ENCODE measurements at regions not wholly inside any gene's neighbourhood (a gene's known extent, or its start where the extent isn't known, plus 50 kb on each side); places are given as distances from the start of the nearest gene placed in this dataset.

GRCh38 chr6:168956884-168957730 lies 296.5 kb downstream of the THBS2 start:
- peak overlapping the region in 1 of 5 donors; percentile 46 for H3K4me3 Mint-ChIP-seq
- peak overlapping the region in 5 of 6 donors; percentile 0 to 62 (median 30) for H3K27ac Mint-ChIP-seq
- no peaks in the 10 kb centered on the region for H3K9me3 Mint-ChIP-seq
- no peaks in the 10 kb centered on the region for H3K27me3 Mint-ChIP-seq (ENCODE audit: low read depth in 3 of 3)
- peaks cover 10% of the 10 kb centered on the region in 2 donors for H3K4me1 Mint-ChIP-seq
- no peaks in the 10 kb centered on the region for H3K36me3 Mint-ChIP-seq
- DNase-seq = peak; percentile 26 to 53 (median 35)

GRCh38 chr6:168956141-168956838 lies 297.4 kb downstream of the THBS2 start:
- no peaks in the 10 kb centered on the region for H3K36me3 Mint-ChIP-seq
- peak overlapping the region; percentile 0 to 67 (median 42) for H3K27ac Mint-ChIP-seq
- H3K9me3 Mint-ChIP-seq = no peaks in the 10 kb centered on the region
- no peak for DNase-seq
- H3K4me1 Mint-ChIP-seq = peaks cover 10% of the 10 kb centered on the region in 2 donors
- H3K4me3 Mint-ChIP-seq = peak overlapping the region in 1 of 5 donors; percentile 46
- no peaks in the 10 kb centered on the region for H3K27me3 Mint-ChIP-seq (ENCODE audit: low read depth in 3 of 3)

GRCh38 chr6:168953461-168953860 lies 300.2 kb downstream of the THBS2 start:
- no peak for DNase-seq
- Mint-ChIP-seq H3K27me3 (ENCODE audit: low read depth in 3 of 3) (peaks cover 0 to 2% (median 0%) of the 10 kb centered on the region in 3 donors), H3K27ac (no peak overlapping the region), H3K4me3 (no peak overlapping the region), H3K36me3 (no peaks in the 10 kb centered on the region), H3K9me3 (no peaks in the 10 kb centered on the region), H3K4me1 (peaks cover 10% of the 10 kb centered on the region in 2 donors)

DNA sequence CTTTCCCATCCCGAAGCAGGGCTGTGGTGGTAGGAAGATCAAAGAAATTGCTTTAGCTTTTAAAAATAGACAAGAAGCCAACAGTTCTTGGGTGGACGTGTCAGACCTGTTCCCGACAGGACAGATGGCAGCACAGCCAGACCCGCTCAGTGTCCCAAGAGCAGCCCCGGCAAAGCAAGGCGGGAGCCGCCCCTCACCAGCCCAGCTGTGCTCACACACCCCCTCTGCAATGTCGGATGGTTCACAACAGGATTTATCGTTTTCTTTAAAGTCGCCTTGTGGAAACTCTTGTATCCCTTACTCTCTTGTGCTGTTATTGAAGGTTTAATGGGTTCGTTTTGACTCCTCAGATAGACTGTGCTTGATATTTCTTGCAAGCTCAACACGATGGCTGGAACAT lies 302.4 kb downstream of the THBS2 start:
- H3K36me3 Mint-ChIP-seq = no peaks in the 10 kb centered on the region
- H3K27me3 Mint-ChIP-seq (ENCODE audit: low read depth in 3 of 3) = peaks cover 0 to 5% (median 2%) of the 10 kb centered on the region in 3 donors
- H3K9me3 Mint-ChIP-seq = no peaks in the 10 kb centered on the region
- H3K4me1 Mint-ChIP-seq = peaks cover 2% of the 10 kb centered on the region in 2 donors
- DNase-seq = no peak
- no peak overlapping the region for H3K4me3 Mint-ChIP-seq
- H3K27ac Mint-ChIP-seq = no peak overlapping the region

DNA sequence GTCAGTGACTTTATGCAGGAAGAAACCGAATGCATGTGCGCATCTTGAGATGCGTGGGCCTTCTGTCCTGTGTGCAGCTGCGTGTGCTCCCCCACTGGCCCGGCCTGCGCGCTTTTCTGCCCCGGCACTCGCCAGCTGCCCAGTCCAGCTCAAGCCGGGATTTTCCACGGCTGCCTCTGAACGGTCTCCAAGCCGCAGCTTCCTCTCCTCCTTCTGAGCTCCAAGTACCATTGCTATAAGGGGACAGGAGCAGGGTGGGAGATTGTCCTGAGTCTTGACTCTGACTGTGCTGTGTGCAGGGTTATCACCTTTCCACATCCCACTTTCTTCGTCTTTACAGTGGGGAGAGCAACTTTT lies 302.8 kb downstream of the THBS2 start:
- no peaks in the 10 kb centered on the region for H3K4me1 Mint-ChIP-seq
- no peak overlapping the region for H3K4me3 Mint-ChIP-seq
- no peak overlapping the region for H3K27ac Mint-ChIP-seq
- H3K27me3 Mint-ChIP-seq (ENCODE audit: low read depth in 3 of 3) = peaks cover 0 to 5% (median 2%) of the 10 kb centered on the region in 3 donors
- H3K9me3 Mint-ChIP-seq = no peaks in the 10 kb centered on the region
- no peak for DNase-seq
- no peaks in the 10 kb centered on the region for H3K36me3 Mint-ChIP-seq

DNA sequence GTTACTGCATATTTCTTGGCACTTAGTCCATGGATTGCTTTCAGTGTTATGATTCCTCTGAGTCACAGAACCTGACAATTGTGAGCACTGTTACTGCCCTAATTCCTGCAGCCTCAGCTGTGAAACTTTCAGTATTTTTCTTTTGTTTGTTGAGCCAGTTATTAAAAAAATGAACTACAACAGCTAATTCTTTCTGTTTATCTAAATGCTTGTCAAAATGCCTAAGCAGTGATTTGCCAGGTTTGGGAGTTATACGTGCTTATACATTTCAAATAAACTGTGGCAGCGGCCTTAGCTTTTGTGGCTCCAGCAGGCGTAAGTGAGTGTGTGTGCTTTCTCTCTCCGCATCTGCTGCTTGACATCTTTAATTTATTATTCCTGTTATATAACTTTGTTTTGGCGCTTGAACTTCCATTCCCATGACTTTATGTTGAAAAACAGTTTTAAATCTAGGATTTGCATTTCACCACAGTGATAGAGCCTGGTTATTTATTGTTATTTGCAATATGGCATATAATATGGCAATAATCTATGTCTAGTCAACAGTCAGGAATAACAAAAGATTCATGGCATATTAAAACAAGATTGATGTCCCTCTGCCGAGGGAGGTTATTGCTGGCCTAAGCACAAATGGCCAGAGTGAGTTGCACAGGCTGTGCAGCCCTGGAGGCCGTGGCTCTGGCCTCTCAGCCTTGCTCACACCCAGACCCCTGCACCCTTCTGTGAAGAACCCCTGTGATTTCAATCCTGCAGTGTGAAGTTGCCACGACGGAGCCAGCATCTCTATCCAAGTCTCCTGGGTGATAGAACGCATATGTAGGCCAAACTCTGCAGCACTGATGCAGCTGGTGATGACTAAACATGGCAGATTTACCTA lies 303.4 kb downstream of the THBS2 start:
- Mint-ChIP-seq H3K27ac (no peak overlapping the region), H3K4me1 (no peaks in the 10 kb centered on the region), H3K36me3 (no peaks in the 10 kb centered on the region), H3K9me3 (no peaks in the 10 kb centered on the region), H3K4me3 (no peak overlapping the region), H3K27me3 (ENCODE audit: low read depth in 3 of 3) (peaks cover 0 to 5% (median 2%) of the 10 kb centered on the region in 3 donors)
- DNase-seq = no peak

- H3K36me3 Mint-ChIP-seq = no peaks in the 10 kb centered on the region
- H3K4me3 Mint-ChIP-seq = no peak overlapping the region
- no peak for DNase-seq
- no peaks in the 10 kb centered on the region for H3K9me3 Mint-ChIP-seq
- H3K4me1 Mint-ChIP-seq = no peaks in the 10 kb centered on the region
- H3K27ac Mint-ChIP-seq = no peak overlapping the region
- H3K27me3 Mint-ChIP-seq (ENCODE audit: low read depth in 3 of 3) = peaks cover 0 to 5% (median 2%) of the 10 kb centered on the region in 3 donors
Observed at GRCh38 chr6:168948990-168949531, 304.6 kb downstream of the THBS2 start.

DNA sequence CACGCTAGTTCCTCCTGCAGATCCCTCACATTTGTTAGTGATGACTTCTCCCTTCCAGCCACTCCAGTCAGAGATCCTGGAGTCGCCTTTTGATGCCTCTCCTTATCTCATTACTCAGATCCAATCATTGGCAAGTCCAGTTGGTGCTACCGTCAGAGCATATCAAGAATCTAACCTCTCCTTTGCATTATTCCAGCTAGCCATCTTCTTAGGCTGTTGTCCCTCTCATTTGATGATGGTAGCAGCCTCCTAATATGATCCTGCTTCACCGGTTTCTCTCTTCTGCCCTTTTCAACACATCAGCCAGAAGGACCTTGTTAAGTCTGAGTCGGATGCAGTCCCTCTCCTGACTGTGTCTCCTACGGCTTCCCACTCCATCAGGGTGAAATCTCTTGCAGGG lies 305.6 kb downstream of the THBS2 start:
- no peak overlapping the region for H3K27ac Mint-ChIP-seq
- H3K4me3 Mint-ChIP-seq = no peak overlapping the region
- peaks cover 0 to 5% (median 2%) of the 10 kb centered on the region in 3 donors for H3K27me3 Mint-ChIP-seq (ENCODE audit: low read depth in 3 of 3)
- H3K4me1 Mint-ChIP-seq = no peaks in the 10 kb centered on the region
- H3K9me3 Mint-ChIP-seq = no peaks in the 10 kb centered on the region
- H3K36me3 Mint-ChIP-seq = no peaks in the 10 kb centered on the region
- no peak for DNase-seq

DNA sequence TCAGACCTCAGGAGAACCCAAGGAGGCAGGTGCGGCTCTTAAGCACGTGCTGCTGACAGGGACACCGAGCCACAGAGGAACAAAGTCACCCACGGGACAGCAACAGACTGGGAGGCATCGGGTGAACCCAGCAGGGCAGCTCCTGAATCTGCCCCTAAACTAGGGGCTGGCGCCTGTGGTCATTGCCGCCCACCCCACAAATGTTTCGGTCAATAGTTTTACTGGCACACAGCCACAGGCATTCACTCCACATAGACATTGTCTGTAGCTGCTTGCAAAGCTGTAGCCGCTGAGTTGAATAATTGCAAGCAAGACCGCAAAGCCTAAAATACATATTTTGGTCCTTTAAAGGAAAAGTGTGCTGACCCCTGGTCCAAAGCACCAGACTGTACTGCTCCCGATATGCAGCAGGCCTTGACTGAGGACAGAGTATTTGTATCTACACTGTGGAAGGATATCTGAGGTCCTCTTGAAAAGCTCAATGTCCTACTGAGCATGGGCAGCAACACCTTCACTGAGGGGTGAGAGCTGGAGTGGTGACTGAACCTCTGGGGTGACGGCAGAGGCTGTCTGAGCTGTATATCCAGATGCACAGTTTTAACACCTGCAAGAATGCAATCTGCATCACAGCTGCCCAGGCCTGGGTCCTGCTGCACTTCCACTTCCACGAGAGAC lies 310.3 kb downstream of the THBS2 start:
- Mint-ChIP-seq H3K36me3 (no peaks in the 10 kb centered on the region), H3K4me3 (no peak overlapping the region), H3K4me1 (no peaks in the 10 kb centered on the region), H3K27me3 (ENCODE audit: low read depth in 3 of 3) (peaks cover 4 to 8% (median 6%) of the 10 kb centered on the region in 3 donors), H3K27ac (no peak overlapping the region), H3K9me3 (no peaks in the 10 kb centered on the region)
- DNase-seq = no peak

- no peaks in the 10 kb centered on the region for H3K9me3 Mint-ChIP-seq
- H3K36me3 Mint-ChIP-seq = no peaks in the 10 kb centered on the region
- DNase-seq = no peak
- H3K4me1 Mint-ChIP-seq = no peaks in the 10 kb centered on the region
- H3K27me3 Mint-ChIP-seq (ENCODE audit: low read depth in 3 of 3) = peaks cover 4 to 6% (median 5%) of the 10 kb centered on the region in 3 donors
- peak overlapping the region in 1 of 6 donors; percentile 44 for H3K27ac Mint-ChIP-seq
- H3K4me3 Mint-ChIP-seq = no peak overlapping the region
Observed at GRCh38 chr6:168942646-168943045, 311.0 kb downstream of the THBS2 start.

DNA sequence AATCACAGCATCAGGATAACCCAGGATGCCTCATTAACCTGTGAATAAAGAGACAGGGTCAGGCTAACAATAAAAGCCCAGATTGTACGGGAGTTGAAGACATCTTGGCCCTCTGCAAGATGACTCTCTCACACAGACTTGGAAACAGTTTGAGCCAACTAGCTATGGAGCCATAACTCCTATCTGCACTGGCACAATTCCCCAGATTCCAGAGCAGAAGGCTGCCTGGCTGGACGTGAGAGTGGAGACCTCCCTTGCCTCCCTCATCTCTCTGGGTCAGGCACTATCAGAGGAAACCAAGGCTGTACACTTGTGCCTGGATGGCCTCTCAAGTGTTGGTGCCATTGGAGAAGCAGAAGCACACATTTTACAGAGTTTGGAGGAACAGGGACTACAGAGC lies 312.6 kb downstream of the THBS2 start:
- Mint-ChIP-seq H3K36me3 (no peaks in the 10 kb centered on the region), H3K27me3 (ENCODE audit: low read depth in 3 of 3) (peaks cover 5 to 7% (median 6%) of the 10 kb centered on the region in 3 donors), H3K4me1 (no peaks in the 10 kb centered on the region), H3K9me3 (no peaks in the 10 kb centered on the region), H3K27ac (no peak overlapping the region), H3K4me3 (no peak overlapping the region)
- no peak for DNase-seq

DNA sequence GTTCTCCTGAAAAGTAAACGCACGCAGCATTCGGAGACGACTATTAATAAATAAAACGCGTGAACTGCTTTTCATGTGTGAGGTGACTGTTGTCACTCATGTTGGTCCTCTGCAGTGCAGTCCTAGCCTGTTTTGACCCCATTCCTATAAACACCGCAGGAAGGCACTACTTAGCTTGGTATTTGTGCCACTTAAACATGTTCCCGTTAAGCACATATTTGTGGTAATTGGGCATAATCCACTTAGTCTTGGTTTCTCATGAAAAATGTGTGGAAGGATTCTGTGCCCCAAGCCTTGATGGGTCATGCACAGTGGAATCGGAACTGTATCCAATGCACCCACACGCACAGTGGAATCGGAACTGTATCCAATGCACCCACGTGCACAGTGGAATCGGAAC lies 313.9 kb downstream of the THBS2 start:
- no peaks in the 10 kb centered on the region for H3K36me3 Mint-ChIP-seq
- no peak overlapping the region for H3K27ac Mint-ChIP-seq
- H3K27me3 Mint-ChIP-seq (ENCODE audit: low read depth in 3 of 3) = peaks cover 5 to 9% (median 6%) of the 10 kb centered on the region in 3 donors
- H3K4me3 Mint-ChIP-seq = no peak overlapping the region
- no peak for DNase-seq
- no peaks in the 10 kb centered on the region for H3K4me1 Mint-ChIP-seq
- no peaks in the 10 kb centered on the region for H3K9me3 Mint-ChIP-seq

- H3K9me3 Mint-ChIP-seq = no peaks in the 10 kb centered on the region
- no peaks in the 10 kb centered on the region for H3K4me1 Mint-ChIP-seq
- H3K36me3 Mint-ChIP-seq = no peaks in the 10 kb centered on the region
- peaks cover 5 to 9% (median 6%) of the 10 kb centered on the region in 3 donors for H3K27me3 Mint-ChIP-seq (ENCODE audit: low read depth in 3 of 3)
- no peak overlapping the region for H3K4me3 Mint-ChIP-seq
- H3K27ac Mint-ChIP-seq = no peak overlapping the region
- no peak for DNase-seq
Observed at GRCh38 chr6:168939041-168939440, 314.6 kb downstream of the THBS2 start.
